GM10248 (cell line): ENCODE measurements at regions not wholly inside any gene's neighbourhood (a gene's known extent, or its start where the extent isn't known, plus 50 kb on each side); places are given as distances from the start of the nearest gene placed in this dataset.

ENCODE experiments used
- CTCF ChIA-PET: fragments of 300-600 bp; sonication (Branson Sonifier 250); formaldehyde crosslinking; extraction: SDS; loops from one replicate; lab custom pipeline; 2021; ENCODE audit warnings: antibody characterized with exemption; lab: Yijun Ruan, JAX
- POLR2A ChIA-PET: fragments of 350-650 bp; sonication (Branson Sonifier 250); formaldehyde crosslinking; extraction: SDS; loops from one replicate; lab custom pipeline; 2020; ENCODE audit warnings: antibody characterized with exemption; lab: Yijun Ruan, JAX
- DNase-seq: peaks from one replicate; pipeline ENCODE4 v3.0.0; 2012; ENCODE audit errors: extremely low spot score
- TF ChIP-seq, protein P1 (sequence below): IDR thresholded peaks from 2 replicates; pipeline ENCODE4 v1.5.1; 2012; ENCODE audit warnings: mild to moderate bottlenecking, low read depth; ENCODE audit errors: extremely low read depth, missing control alignments, control extremely low read depth

DNA sequence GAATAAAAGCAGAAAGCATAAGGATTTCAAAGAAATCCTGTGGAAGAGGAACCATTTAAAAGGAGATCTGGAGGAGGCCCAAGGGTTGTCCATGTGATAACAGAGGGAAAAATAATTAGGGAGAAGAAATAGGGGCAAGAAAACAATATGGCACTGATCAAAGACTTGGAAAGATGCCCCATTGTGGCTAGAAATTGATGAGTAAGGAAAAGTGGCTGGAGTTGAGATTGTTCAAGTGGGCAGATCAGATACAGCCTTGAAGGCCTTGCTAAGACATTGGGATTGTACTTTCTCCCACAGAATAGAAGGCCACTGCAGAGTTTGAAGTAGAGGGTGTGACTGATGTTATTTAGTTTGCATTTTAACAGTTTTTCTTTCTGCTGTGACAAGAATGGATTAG is 213.3 kb downstream of the CBLN4 start:
- ChIA-PET CTCF (no interaction called here), POLR2A (no interaction called here)
- DNase-seq: no peak
- TF ChIP-seq, protein P1, sequence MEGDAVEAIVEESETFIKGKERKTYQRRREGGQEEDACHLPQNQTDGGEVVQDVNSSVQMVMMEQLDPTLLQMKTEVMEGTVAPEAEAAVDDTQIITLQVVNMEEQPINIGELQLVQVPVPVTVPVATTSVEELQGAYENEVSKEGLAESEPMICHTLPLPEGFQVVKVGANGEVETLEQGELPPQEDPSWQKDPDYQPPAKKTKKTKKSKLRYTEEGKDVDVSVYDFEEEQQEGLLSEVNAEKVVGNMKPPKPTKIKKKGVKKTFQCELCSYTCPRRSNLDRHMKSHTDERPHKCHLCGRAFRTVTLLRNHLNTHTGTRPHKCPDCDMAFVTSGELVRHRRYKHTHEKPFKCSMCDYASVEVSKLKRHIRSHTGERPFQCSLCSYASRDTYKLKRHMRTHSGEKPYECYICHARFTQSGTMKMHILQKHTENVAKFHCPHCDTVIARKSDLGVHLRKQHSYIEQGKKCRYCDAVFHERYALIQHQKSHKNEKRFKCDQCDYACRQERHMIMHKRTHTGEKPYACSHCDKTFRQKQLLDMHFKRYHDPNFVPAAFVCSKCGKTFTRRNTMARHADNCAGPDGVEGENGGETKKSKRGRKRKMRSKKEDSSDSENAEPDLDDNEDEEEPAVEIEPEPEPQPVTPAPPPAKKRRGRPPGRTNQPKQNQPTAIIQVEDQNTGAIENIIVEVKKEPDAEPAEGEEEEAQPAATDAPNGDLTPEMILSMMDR: no peak

- TF ChIP-seq, protein P1: no peak
- ChIA-PET POLR2A (no interaction called here), CTCF (no interaction called here)
- no peak for DNase-seq
Measured at GRCh38 chr20:55790178-55790577, 215.1 kb downstream of the CBLN4 start.

- ChIA-PET CTCF (no interaction called here), POLR2A (no interaction called here)
- DNase-seq: no peak
- TF ChIP-seq, protein P1: no peak
Measured at GRCh38 chr20:55784036-55784435, 221.3 kb downstream of the CBLN4 start.

GRCh38 chr20:55783381-55783780 is 221.9 kb downstream of the CBLN4 start:
- CTCF ChIA-PET: no interaction called here

DNA sequence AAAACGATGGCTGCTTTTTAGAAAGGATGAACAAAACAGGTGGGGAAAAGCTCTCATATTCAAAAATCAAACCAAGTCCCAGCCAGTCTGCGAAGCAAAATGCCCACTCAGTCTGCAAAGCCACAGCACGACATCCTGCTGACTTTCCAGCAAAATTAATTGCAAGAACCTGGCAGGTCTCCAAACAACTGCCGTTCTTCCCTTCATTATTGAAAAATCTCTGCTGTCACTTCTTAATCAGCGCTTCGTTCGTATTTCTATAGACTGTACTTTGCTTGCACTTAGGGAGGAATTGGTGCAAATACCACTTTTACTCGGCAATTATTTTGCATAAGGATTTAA is 222.4 kb downstream of the CBLN4 start:
- POLR2A ChIA-PET: no interaction called here
- no peak for DNase-seq
- TF ChIP-seq, protein P1: no peak
- CTCF ChIA-PET: no interaction called here

More at GRCh38 chr20:55783381-55783780, 221.9 kb downstream of the CBLN4 start:
- POLR2A ChIA-PET: no interaction called here
- DNase-seq: no peak
- TF ChIP-seq, protein P1: no peak

- DNase-seq: no peak
- ChIA-PET POLR2A (no interaction called here), CTCF (no interaction called here)
- TF ChIP-seq, protein P1: no peak
Measured at GRCh38 chr20:55782224-55782911, 223.0 kb downstream of the CBLN4 start.
